Ishikawa (cell line): ENCODE measurements at regions not wholly inside any gene's neighbourhood (a gene's known extent, or its start where the extent isn't known, plus 50 kb on each side); places are given as distances from the start of the nearest gene placed in this dataset.

Experiments used
- CEBPB ChIP-seq: IDR thresholded peaks from 2 replicates; pipeline ENCODE4 v1.6.1; 2012
- CREB1 ChIP-seq: IDR thresholded peaks from 2 replicates; pipeline ENCODE4 v1.6.1; 2012; ENCODE audit warnings: low read depth
- EGR1 ChIP-seq: IDR thresholded peaks from 2 replicates; pipeline ENCODE4 v1.6.1; 2012
- EP300 ChIP-seq: IDR thresholded peaks from 2 replicates; pipeline ENCODE4 v1.6.1; 2012; ENCODE audit warnings: borderline replicate concordance
- FOXM1 ChIP-seq: IDR thresholded peaks from 2 replicates; pipeline ENCODE4 v1.6.1; 2012; ENCODE audit warnings: low read depth, borderline replicate concordance
- MAX ChIP-seq: IDR thresholded peaks from 2 replicates; pipeline ENCODE4 v1.6.1; 2012
- RAD21 ChIP-seq: IDR thresholded peaks from 2 replicates; pipeline ENCODE4 v1.6.1; 2012; ENCODE audit warnings: low read depth
- REST ChIP-seq: IDR thresholded peaks from 2 replicates; pipeline ENCODE4 v1.6.1; 2012; ENCODE audit warnings: low read depth, mild to moderate bottlenecking
- TAF1 ChIP-seq: IDR thresholded peaks from 2 replicates; pipeline ENCODE4 v1.6.1; 2012; ENCODE audit warnings: low read depth, mild to moderate bottlenecking
- TCF12 ChIP-seq: IDR thresholded peaks from 2 replicates; pipeline ENCODE4 v1.6.1; 2012; ENCODE audit warnings: low read depth
- TEAD4 ChIP-seq: IDR thresholded peaks from 2 replicates; pipeline ENCODE4 v1.6.1; 2012
- USF1 ChIP-seq: IDR thresholded peaks from 2 replicates; pipeline ENCODE4 v1.6.1; 2012
- YY1 ChIP-seq: IDR thresholded peaks from 2 replicates; pipeline ENCODE4 v1.6.1; 2012; ENCODE audit warnings: low read depth
- ZBTB7A ChIP-seq: IDR thresholded peaks from 2 replicates; pipeline ENCODE4 v1.6.1; 2012; ENCODE audit warnings: low read depth

- TF ChIP-seq EP300, result no peak
- no peak for TF ChIP-seq TEAD4
- no peak for TF ChIP-seq MAX
- TF ChIP-seq RAD21, result no peak
- TF ChIP-seq REST, result no peak
- TF ChIP-seq YY1, result no peak
- TF ChIP-seq TAF1, result no peak
- TF ChIP-seq ZBTB7A, result no peak
- no peak for TF ChIP-seq TCF12
- TF ChIP-seq CEBPB, result no peak
- no peak for TF ChIP-seq CREB1
- TF ChIP-seq EGR1, result no peak
- no peak for TF ChIP-seq FOXM1
- no peak for TF ChIP-seq USF1
These were observed 735.1 kb upstream of the CCDC54 start for GRCh38 chr3:106642161-106642560.
